ENCODE measurements at regions not wholly inside any gene's neighbourhood (a gene's known extent, or its start where the extent isn't known, plus 50 kb on each side); places are given as distances from the start of the nearest gene placed in this dataset.

DNA sequence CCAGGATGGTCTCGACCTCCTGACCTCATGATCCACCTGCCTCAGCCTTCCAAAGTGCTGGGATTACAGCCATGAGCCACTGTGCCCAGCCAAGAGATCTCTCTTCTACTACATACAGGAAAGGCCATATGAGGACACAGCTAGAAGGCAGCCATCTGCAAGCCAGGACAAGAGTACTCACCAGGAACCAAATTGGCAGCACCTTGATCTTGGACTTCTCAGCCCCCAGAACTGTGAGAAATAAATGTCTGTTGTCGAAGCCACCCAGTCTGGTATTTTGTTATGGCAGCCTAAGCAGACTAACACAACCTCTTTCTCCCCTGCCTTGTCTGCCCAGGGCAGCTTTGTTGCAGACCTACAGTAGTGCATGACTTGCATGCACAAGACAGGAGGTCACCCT, 211.3 kb upstream of the HAAO start:
- 93% methylated on average over 2 of the region's 2 CpGs for WGBS, 2 donors
- ATAC-seq (ENCODE audit: insufficient read depth, low FRiP score) (no peak), DNase-seq (no peak)
- Histone ChIP-seq H3K36me3 (ENCODE audit: control insufficient read depth in 4 of 4, insufficient read depth in 4 of 4, low read length in 4 of 4) (no peaks in the 10 kb centered on the region), H3K27me3 (ENCODE audit: control insufficient read depth in 3 of 3, insufficient read depth in 3 of 3, low read length in 2 of 3) (no peaks in the 10 kb centered on the region), H3K9ac (ENCODE audit: insufficient read depth in 1 of 2, low read length in 2 of 2) (no peak overlapping the region), H3K9me3 (ENCODE audit: control insufficient read depth in 4 of 4, insufficient read depth in 3 of 4, low read length in 3 of 4) (peaks cover 0 to 2% (median 0%) of the 10 kb centered on the region in 4 donors), H3K27ac (ENCODE audit: low read depth in 1 of 2, low read length in 1 of 2) (no peak overlapping the region), H3K4me3 (no peak overlapping the region), H3K4me1 (ENCODE audit: control insufficient read depth in 5 of 5, insufficient read depth in 5 of 5, low read length in 5 of 5) (peaks cover 0 to 16% (median 8%) of the 10 kb centered on the region in 5 donors)
- TF ChIP-seq, protein P1, sequence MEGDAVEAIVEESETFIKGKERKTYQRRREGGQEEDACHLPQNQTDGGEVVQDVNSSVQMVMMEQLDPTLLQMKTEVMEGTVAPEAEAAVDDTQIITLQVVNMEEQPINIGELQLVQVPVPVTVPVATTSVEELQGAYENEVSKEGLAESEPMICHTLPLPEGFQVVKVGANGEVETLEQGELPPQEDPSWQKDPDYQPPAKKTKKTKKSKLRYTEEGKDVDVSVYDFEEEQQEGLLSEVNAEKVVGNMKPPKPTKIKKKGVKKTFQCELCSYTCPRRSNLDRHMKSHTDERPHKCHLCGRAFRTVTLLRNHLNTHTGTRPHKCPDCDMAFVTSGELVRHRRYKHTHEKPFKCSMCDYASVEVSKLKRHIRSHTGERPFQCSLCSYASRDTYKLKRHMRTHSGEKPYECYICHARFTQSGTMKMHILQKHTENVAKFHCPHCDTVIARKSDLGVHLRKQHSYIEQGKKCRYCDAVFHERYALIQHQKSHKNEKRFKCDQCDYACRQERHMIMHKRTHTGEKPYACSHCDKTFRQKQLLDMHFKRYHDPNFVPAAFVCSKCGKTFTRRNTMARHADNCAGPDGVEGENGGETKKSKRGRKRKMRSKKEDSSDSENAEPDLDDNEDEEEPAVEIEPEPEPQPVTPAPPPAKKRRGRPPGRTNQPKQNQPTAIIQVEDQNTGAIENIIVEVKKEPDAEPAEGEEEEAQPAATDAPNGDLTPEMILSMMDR (IDR thresholded peaks at IDR 0.05; ENCODE audit: control extremely low read depth, extremely low read depth): no peak

DNA sequence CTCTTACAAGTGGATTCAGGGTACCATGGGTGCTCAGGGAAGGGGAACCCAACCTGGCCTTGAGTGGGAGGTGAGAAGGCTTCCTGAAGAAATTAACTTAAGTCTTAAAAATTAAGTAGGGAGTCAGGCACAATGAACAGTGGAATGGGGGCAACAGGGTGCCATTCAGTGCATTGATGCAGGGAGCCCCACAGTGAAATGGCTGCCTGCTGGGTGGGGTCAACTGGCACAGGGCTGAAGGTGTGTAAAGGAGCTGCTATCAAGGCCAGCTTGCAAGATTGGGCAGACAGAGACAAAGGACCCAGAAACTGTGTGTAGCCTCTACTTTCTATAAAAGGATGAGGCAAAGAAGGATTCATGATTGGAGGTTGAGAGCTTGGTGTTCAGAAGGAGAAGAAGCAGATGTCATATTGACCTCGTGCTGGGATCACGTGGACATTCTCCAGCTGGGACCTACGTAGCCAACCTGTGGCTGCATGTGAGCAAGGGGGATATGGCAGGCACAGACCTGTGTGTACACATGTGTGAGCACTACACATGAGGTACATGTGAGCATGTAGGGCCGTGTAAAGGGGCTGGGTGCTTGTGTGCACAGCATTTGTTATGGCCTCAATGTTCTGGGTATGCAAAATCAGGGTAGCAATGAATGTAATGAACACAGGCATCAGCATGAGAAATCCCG, 209.5 kb upstream of the HAAO start:
- Histone ChIP-seq H3K36me3 (ENCODE audit: control insufficient read depth in 4 of 4, insufficient read depth in 4 of 4, low read length in 4 of 4) (no peaks in the 10 kb centered on the region), H3K27ac (ENCODE audit: low read depth in 1 of 2, low read length in 1 of 2) (no peak overlapping the region), H3K4me3 (no peak overlapping the region), H3K9ac (ENCODE audit: insufficient read depth in 1 of 2, low read length in 2 of 2) (no peak overlapping the region), H3K9me3 (ENCODE audit: control insufficient read depth in 4 of 4, insufficient read depth in 3 of 4, low read length in 3 of 4) (no peaks in the 10 kb centered on the region), H3K27me3 (ENCODE audit: control insufficient read depth in 3 of 3, insufficient read depth in 3 of 3, low read length in 2 of 3) (no peaks in the 10 kb centered on the region), H3K4me1 (ENCODE audit: control insufficient read depth in 5 of 5, insufficient read depth in 5 of 5, low read length in 5 of 5) (peaks cover 0 to 16% (median 8%) of the 10 kb centered on the region in 5 donors)
- TF ChIP-seq, protein P1 (IDR thresholded peaks at IDR 0.05; ENCODE audit: control extremely low read depth, extremely low read depth): no peak
- ATAC-seq (ENCODE audit: insufficient read depth, low FRiP score): no peak
- 94 to 97% methylated on average over 5 of the region's 5 CpGs for WGBS, 2 donors
- no peak for DNase-seq

DNA sequence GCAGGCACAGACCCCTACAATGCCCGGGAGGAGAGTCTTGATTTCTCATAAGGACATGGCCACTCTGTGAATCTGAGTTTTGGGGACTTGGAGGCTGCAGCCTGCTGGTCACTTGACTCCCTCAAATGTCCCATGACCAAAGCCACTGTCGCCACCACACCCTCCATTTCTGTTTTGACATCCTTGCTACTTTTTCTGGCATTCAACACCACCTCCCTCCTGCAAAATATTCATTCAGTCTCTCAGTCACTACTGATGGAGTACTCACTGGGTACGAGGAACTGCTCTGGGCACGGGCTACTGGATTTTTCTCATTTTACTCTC, 208.6 kb upstream of the HAAO start:
- 95 to 97% methylated on average over 4 of the region's 4 CpGs for WGBS, 2 donors
- no peak overlapping the region for H3K27ac ChIP-seq (ENCODE audit: low read depth in 1 of 2, low read length in 1 of 2)
- H3K4me1 ChIP-seq (ENCODE audit: control insufficient read depth in 5 of 5, insufficient read depth in 5 of 5, low read length in 5 of 5): peaks cover 0 to 13% (median 8%) of the 10 kb centered on the region in 5 donors
- no peaks in the 10 kb centered on the region for H3K27me3 ChIP-seq (ENCODE audit: control insufficient read depth in 3 of 3, insufficient read depth in 3 of 3, low read length in 2 of 3)
- no peak overlapping the region for H3K9ac ChIP-seq (ENCODE audit: insufficient read depth in 1 of 2, low read length in 2 of 2)
- DNase-seq: no peak
- H3K36me3 ChIP-seq (ENCODE audit: control insufficient read depth in 4 of 4, insufficient read depth in 4 of 4, low read length in 4 of 4): no peaks in the 10 kb centered on the region
- no peak overlapping the region for H3K4me3 ChIP-seq
- TF ChIP-seq, protein P1 (IDR thresholded peaks at IDR 0.05; ENCODE audit: control extremely low read depth, extremely low read depth): no peak
- ATAC-seq (ENCODE audit: insufficient read depth, low FRiP score): no peak
- H3K9me3 ChIP-seq (ENCODE audit: control insufficient read depth in 4 of 4, insufficient read depth in 3 of 4, low read length in 3 of 4): no peaks in the 10 kb centered on the region
